ENCODE measurements at regions not wholly inside any gene's neighbourhood (a gene's known extent, or its start where the extent isn't known, plus 50 kb on each side); places are given as distances from the start of the nearest gene placed in this dataset.

- TF ChIP-seq CTCF (IDR thresholded peaks at IDR 0.05) (peak in 1 of 2 donors; percentile 46), POLR2A (IDR thresholded peaks at IDR 0.05) (no peak), POLR2AphosphoS5 (IDR thresholded peaks at IDR 0.05) (no peak), EP300 (IDR thresholded peaks at IDR 0.05) (no peak)
Measured at GRCh38 chr21:26732432-26733221, 112.6 kb downstream of the ADAMTS1 start.

Data from suprapubic skin (tissue), 4 donors.